Fibroblast of skin of scalp (primary cell): ENCODE measurements at regions not wholly inside any gene's neighbourhood (a gene's known extent, or its start where the extent isn't known, plus 50 kb on each side); places are given as distances from the start of the nearest gene placed in this dataset.
"Not testable (repeated sequence)": the region's sequence is repeated elsewhere in the genome, so short reads cannot be mapped to it uniquely, and the experiment has no call there.

ENCODE experiments used
- DNase-seq: peaks from one replicate; pipeline ENCODE4 v3.0.0-alpha.2; 2013

DNA sequence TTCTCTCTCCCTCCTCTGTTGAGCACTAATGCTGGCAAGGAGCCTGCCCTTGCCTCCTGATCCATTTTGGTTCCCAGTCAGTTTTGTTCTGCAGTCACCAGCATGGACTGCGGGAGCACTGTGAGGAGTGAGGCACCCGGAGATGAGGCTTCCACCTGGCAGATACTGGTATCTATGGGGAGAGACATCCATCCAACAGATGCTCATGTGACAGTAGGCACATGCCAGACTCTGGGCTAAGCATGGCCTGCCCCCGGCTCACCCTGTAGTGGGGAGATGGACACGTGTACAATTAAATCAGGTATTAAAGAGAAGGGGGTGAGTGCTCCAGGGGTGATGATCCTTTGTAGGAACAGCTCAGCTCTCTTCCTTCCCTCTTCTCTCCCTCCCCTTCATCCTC lies 74.0 kb upstream of the PODXL start:
- DNase-seq: no peak

DNA sequence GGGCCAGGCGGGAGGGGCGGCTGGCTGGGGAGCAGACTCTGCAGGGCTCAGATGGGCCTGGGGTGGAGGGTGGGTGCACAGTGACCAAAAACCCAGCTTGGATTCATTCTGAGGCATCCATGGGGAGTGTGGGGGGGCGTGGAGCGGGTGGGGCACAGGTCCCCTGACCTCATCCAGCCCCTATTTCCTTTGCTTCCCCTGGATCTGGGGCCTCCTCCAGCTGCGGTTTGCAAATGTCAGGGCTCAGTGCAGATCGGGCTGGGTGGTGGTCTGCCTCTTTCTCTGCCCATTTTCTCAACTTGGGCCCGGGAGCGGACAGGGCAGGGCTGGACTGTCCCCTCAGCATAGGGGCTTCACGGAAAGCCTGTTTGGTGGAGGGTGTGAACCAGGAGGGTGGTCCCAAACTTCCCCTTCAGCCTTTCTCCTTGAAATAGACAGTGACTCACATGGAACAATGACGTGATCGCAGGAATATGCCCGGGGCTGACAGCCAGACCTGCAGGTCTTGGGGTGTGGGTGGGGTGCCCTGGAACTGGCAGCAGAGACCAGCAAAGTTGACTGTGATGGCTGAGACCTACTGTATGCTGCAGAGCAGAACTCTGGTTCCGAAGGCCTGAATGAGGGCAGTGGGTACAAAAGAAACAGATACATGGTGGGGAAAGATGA lies 72.9 kb upstream of the PODXL start:
- DNase-seq: peak; percentile 66

DNA sequence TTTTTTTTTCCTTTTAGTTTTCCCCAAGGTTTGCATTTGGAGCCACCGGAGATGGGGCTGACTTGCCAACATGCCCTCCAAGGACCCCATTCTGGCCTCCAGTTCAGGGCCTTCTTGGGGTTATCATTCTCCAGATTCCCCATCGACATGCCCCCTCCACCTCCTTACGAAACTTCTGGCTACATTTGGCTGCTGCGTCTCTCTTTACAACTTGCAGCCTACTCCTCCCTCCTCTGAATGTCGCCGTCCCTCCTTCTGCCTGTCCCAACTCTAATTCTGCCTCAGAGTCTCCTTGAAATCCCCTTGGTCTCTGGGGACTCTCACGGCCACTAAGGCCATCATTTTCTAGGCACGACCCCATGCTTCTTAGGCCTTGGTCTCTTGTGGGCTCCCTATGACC lies 72.2 kb upstream of the PODXL start:
- DNase-seq: no peak

DNA sequence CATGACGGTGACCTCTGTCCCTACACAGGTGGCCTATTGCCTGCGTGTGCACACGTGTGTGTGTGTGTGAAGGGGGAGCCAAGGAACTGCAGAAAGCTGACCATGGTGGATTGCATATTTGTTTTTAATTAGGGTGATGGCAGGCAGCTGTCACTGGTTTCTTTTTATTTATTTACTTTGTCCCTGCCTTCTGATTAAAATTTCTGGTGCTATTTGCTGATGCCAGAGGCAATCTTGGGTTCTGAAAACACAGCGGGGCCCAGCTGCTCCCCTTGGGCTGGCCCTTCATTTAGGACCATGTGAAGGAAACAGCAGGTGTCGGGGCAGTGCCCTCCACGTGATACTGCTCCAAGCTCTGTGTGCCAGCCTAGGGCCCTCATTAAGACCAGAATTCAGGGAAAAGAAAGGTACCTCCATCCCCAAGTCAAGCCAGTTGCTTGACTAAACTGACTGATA lies 71.3 kb upstream of the PODXL start:
- no peak for DNase-seq

DNA sequence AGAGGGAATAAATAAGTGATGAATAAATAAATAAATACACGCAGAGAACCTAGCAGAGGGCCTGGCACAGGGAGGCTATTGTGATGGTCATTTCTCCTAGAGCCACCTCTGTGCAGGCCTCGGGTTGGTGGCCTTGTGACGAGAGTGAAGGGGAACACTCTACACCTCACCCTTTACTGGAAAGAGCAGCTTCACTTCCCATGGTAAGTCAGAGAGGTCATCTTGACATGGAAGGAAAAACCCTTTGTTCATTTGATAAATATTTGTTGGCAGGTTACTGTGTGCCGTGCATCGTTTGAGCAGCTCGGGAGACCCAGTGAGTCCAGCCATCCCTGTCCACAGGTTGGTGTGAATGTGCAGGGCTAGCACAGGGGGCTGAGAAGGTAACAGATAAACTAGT lies 70.2 kb upstream of the PODXL start:
- DNase-seq: no peak

DNA sequence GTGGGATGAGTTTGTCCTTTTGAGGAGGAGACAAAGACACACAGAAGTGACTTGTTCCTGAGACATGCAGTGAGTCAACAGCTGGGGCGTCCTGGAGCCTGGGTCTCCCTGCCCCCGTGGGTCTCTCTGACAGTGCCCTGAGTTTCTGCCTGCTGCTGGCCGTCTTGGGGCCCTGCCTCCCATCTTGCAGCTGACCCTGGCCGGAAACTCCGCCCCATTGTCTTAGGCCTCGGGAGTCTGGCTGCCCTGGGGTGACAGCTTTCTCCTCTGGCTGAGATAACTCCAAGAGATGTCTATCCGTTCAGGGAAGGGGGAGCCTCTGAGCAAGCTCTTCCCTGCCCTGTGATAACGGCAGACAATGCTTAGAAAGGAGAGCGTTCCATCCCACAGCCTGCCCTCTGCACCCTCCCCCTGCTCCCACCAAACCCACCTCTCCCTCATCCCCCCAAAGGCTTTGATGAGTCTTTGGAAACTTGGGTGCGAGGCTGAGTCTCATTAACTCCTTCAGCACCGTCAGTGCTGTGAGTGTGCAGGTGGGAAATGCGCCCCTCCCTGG lies 69.5 kb upstream of the PODXL start:
- DNase-seq: peak; percentile 82

DNA sequence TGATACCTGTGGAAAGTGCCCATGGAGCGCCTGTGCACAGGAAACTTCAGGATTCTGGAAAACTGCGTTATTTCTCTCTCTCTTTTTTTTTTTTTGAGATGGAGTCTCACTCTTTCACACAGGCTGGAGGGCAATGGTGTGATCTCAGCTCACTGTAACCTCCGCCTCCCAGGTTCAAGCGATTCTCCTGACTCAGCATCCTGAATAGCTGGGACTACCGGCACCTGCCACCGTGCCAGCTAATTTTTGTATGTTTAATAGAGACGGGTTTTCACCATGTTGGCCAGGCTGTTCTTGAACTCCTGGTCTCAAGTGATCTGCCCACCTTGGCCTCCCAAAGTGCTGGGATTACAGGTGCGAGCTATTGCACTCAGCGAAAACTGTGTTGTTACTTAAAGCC lies 68.9 kb upstream of the PODXL start:
- not testable (repeated sequence) for DNase-seq

DNA sequence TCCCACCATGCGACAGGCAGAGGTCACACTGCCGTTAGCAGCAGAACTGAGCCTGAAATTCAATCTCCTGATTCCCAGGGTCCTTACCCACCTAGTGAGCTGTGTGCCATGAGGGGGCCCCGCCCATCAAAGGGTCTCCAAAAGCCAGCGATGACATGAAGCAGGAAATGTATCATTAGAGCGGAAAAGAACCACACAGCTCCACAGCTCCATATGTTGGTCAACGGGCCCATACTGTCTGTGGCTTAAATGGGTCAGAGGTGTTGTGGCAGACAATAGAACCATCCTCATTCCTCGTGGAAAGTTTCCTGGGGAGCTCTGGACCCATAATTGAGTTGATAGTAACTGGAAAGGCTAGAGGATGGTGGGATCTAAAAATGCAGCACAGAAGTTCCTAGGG lies 68.1 kb upstream of the PODXL start:
- DNase-seq: no peak

DNA sequence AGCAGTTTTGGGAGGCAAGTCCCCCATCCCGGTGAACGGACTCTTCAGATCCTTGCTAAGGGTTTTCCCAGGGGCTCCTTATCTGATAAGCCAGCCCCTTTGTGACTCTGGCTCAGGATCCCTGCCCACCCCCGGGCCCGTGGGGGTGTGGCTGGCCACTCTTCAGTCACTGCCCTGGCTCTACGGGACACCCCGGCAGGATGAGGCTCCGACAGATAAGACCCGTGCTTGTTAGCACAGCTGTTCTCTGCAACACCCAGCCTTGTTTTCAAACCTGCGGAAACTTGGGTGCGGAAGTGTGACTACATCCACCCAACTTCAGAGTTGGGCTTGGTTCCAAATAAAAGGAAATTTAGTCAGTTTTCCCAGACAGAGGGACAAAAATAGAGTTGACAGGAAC lies 66.7 kb upstream of the PODXL start:
- no peak for DNase-seq

DNA sequence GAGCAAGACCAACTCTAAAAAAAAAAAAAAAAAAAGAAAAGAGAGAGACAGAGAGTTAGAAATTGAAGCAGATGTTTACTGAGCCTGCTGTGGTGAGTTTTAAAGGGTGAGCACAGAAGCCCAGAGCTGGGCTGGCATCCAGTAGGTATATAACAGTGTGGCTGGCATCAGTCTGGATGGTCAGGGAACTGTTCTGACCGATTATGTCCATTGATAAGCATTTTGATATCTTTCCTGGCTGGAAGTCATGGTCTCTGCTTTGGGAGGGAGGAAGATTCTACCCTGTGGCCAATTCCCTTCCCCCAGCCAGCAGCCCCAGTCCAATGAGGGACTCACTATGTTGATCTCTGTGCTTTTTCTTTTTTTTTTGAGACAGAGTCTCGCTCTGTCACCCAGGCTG lies 65.2 kb upstream of the PODXL start:
- no peak for DNase-seq

DNA sequence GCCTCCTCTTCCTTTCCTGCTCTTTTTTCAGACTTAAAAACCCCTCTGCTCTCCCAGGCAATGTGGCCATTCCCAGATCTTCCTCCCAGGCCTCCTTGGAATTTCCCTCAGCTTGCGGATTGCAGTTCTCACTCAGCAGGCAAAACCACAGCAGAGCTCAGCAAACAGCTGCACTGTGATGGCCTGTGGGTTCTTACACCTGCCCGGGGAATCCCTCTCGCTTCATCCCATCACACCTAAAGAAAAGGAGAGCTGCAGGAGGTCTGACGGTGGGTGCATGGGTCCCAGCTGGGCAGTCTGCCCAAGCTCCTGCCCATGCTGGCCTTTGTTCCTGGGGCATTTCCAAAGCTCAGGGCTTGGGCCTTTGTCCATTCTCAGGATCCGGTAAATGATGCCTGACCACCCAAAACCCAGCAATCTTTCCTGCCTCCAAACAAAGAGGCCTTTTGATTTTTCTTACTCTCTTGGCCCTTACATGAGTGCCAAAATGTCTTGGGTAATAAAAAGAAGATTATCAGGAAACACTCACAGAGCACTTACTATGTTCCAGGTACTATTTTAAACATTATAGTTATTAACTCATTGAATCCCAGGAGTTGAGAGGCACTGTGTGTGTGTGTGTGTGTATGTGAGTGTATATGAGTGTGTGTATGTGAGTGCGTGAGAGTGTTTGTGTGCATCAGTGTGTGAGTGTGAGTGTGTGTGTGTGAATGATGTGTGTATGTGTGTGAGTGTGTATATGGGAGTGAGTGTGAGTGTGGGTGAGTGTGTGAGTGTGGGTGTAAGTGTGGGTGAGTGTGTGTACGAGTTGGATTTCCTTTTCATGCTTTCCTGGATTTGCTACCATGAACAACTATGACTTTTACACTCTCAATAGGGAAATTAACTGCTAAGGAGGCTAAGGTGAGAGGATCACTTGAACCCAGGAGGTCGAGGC lies 64.5 kb upstream of the PODXL start:
- DNase-seq: peak; percentile 69

DNA sequence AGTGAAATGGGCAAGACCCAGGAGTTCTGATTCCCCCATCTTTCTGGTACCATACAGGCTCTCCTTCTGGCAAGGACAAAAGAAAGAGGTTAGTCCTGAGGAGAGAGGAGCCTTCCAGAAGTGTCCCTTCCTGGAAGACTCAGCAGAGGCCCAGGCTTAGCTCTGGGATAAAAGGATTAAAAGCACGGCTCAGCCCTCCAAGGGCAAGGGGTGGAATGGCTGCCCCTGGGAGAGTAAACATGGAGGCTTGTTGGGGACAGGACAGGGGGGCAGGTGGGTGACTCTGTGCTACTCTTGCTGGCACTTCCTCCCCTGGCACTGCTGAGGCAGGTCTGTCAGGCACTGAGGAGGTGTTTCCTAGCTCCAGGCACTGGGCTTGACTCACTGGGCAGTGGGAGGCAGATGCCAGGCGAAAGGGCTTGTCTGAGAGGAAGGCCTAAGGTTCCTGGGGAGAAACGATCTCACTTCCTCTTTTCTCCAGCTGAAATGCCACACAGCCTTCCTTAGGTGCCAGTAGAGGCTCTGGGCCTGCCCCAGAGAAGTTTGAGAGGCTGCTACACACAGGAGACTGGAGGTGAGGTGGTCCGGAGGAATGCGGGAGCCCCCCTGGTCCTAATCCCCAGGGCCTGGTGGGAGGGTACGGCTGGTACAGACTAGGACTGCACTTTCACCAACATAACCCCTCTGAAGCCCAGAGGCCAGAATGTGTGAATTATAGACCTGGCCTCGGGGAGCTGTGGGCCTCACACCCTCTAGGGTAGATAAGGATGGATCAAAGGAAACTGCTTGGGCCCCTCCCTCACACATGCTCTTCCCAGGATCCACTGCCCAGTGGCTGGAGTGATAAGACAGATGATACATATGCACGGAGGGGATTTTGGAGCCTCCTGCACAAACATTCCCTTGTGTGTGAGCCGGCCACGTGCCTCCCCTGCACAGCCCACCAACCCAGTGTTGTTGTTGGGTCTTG lies 63.2 kb upstream of the PODXL start:
- no peak for DNase-seq

DNA sequence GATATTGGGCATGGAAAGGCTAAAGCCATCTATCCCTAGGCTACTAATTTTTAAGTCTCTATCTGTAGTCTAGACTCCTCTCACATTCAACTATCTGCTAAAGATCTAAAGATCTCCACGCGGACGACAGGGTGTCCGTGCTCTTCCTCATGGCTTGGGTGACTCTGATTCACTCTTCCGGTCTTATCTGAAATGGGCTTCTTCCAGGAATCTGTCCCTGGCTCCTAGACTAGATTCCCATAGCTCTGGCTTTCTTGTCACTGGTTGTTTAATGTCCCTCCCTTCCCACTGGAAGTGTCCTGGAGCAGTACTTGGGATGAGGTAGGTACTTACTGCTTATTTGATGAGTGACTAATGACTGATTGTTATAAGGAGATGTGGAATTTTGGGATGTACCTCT lies 62.0 kb upstream of the PODXL start:
- no peak for DNase-seq

DNA sequence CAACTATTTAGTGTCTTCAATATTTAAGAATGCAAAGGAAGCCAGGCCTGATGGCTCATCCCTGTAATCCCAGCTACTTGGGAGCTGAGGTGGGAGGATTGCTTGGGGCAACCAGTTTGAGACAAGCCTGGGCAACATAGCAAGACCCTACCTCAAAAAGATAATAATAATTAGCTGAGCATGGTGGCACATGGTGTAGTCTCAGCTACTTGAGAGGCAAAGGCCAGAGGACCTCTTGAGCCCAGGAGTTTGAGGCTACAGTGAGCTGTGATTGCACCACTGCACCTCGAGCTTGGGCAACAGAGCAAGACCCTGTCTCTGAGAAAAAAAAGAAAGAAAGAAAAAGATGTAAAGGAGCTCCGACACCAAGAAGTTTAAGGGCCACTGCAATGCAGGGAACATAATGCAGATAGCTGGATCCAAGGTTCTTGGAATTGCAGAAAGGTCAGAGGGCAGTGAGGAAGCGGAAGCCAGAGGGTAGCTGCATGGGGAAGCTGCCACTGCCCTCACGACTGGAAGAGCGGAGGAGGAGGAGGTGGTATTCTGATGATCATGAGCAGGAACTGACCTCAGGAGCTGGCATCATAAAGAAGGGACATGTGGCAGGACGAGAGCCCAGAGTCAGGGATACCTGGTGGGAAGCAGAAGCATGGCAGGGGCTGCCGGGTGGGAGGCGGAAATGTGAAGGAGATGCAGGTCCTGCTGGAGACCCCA lies 60.2 kb upstream of the PODXL start:
- DNase-seq: no peak

DNA sequence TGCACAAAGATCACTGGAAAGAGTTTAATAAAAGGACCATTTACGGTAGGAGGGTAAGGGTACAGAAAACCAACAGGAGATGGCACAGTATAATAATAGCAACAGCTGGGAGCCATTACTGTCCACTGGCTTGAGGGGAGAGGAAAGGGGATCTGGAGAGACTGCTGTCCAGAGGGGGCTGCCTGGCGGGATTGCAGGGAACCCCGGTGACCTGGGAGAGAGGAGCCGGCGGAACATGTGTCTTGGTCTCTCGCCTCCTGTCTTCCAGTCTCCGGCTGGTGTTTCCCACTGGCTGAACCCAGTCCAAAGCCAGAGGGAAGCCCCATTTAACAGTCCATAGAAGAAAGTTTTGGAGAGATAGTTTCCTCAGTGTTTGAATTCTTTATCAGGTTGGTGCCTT lies 57.5 kb upstream of the PODXL start:
- no peak for DNase-seq

DNA sequence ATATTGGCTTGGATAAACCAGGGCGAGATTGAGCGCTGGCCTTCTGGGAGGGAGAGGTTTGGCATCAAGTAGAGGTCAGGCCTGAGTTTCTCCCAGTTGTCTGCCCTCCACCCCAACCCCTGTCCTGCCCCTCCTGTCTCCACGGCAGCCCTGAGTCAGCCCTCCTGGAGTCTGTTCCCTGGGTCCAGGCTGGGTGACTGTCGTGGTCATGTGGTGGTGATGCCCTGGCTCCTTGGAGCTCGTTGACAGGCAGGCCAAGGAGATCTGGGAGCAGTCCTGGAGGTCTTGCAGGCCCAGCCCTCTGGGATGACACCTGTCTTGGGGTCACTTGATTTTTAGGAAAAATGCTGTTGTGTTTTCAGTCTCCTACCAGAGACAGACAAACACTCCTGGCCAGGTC lies 53.6 kb upstream of the PODXL start:
- no peak for DNase-seq

DNA sequence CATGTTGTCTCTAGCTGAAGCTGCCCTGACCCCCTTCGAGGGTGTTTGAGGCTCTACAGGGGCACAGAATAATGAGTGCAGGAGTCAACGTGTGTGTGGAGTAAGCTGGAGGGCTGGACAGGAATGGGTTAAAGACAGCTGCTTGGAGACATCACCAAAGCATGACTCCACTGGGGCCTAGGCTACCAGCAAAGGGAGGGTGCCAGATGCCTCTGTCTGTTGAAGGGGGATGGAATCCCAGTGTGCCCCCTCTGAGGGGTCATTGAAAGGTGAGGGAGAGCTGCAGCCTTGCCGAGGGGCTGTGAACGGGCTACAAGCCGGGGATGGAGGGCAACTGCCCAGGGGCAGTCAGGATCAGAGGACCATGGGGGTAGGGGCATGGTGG lies 51.7 kb upstream of the PODXL start:
- peak; percentile 50 for DNase-seq

DNA sequence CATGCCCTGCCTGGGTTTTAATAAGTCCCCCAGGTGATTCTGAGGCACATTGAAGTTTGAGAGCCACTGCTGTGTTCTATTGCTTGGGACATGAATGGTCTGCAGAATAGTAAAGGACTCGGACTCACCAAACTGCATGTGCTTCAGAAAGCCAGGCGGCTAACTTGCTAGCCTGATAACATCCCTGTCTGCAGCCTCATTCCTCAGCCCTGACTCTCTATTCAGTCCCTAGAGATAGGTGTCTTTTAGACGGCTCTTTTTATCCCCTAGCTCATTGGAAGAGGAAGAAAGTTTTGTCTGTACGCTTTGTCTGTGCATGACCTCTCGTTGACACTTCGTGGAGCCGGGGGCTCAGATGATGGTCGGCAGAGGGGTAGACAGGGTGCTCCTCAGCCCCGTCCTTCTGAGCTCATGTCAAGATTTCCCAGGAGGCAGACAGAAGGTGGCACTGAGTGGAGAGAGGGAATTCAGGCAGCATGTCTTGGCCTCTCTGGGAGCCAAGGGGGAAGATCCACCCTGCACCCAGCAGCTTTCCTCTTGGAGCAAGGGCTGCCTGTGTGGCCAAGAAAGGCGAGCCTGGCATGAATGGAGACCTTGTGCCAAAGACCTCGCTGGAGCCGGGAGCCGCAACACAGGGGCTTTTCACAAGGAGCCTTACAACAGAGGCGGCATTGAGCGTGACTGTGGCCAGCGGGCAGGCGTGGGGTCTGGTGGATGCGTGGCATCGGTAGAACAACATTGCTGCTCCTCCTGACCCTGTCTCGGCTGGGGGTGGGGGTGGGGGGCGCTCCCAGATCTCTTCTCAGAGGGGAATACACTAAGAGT lies 51.1 kb upstream of the PODXL start:
- DNase-seq: no peak

DNA sequence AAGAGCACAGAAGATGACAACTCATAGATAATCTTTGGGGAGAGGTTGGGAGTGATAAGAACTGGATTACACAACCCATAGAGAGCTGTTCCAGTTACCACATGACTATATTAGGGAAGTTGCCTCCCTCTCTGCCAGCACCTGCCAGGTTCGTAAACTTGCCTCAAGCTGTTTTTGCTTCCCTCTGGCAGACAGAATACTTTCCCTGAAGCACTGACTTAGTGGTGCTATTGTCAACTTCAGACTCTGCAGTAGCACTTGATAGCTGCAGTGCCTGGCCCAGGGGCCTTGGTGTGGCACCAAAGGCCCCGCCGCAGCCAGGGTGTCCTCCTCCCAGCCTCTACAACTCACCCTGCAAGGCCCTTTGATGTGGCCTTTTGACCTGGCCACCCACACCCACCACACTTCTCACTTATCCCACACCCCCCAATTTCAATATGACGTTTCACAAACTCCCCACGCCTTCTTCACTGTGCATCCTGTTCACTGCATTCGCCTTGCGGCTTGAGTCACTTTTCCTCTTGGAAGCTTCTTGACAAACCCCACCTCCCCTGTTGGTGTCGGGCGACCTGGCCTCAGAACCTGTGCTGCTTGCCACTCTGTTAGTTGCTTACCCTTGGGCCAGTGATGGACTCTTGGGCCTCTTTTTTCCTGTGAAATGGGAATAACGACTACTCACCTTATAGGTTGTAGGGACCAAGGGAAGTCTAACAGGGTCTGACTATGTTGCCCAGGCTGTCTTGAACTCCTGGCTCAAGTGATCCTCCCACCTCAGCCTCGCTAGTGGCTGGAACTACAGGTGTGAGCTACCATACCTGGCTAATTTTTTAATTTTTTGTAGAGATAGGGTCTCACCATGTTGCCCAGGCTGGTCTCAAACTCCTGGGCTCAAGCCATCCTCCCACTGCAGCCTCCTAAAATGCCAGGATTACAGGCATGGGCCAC lies 50.2 kb upstream of the PODXL start:
- no peak for DNase-seq
